GM12878 (cell line): ENCODE measurements at regions not wholly inside any gene's neighbourhood (a gene's known extent, or its start where the extent isn't known, plus 50 kb on each side); places are given as distances from the start of the nearest gene placed in this dataset.

ENCODE experiments used
- ATAC-seq: fragments of 200-7000 bp; cut with Tn5 transposase; 3 replicates; pipeline ENCODE4 v1.9.1; 2020; ENCODE audit warnings: mild to moderate bottlenecking, moderate library complexity
- BruUV-seq: library from RNA; stranded (reverse); fragments of 400-500 nt; replicated peaks from 2 replicates; lab custom pipeline; 2021; lab: Mats Ljungman, UMichigan
- CTCF ChIA-PET: fragments of 300-600 bp; sonication (Branson Sonifier 250); formaldehyde crosslinking; extraction: SDS; loops from one replicate; lab custom pipeline; 2021; ENCODE audit warnings: inconsistent platforms; lab: Yijun Ruan, JAX
- POLR2A ChIA-PET: fragments of 350-600 bp; formaldehyde crosslinking; extraction: SDS; loops from one replicate; lab custom pipeline; 2021; ENCODE audit warnings: inconsistent platforms; lab: Charles Lee
- RAD21 ChIA-PET: fragments of 300-600 bp; sonication (Branson Sonifier 250); formaldehyde crosslinking; loops from one replicate; lab custom pipeline; 2023; ENCODE audit warnings: antibody characterized with exemption; ENCODE audit not compliant: unreplicated experiment; lab: Charles Lee
- SMC1A ChIA-PET: fragments of 300-600 bp; sonication (Branson Sonifier 250); formaldehyde crosslinking; loops from one replicate; lab custom pipeline; 2023; ENCODE audit not compliant: unreplicated experiment, uncharacterized antibody; lab: Charles Lee
- DNase-seq: peaks from one replicate; pipeline ENCODE4 v3.0.0-alpha.2; 2011; ENCODE audit warnings: low read depth, low spot score
- FAIRE-seq: peaks from 3 replicates; lab custom pipeline; 2011; peaks lifted over from hg19 to GRCh38; lab: Jason Lieb, UNC
- H2AFZ ChIP-seq: 2 replicates; pipeline ENCODE4 v1.6.0; 2011; ENCODE audit warnings: low read depth, low read length, control low read depth; ENCODE audit not compliant: control insufficient read depth
- H3K27ac ChIP-seq: 2 replicates; pipeline ENCODE4 v1.5.1; 2011; ENCODE audit warnings: control low read depth; ENCODE audit not compliant: control insufficient read depth, insufficient read depth
- H3K27me3 ChIP-seq, 2 experiments: replicated peaks in 1 of 2; 2 replicates each; pipeline versions ENCODE4 v1.6.0 to v1.6.1; 2011; ENCODE audit warnings: low read length in 1 of 2; ENCODE audit not compliant: control insufficient read depth in 2 of 2, insufficient read depth in 2 of 2
- H3K36me3 ChIP-seq, 2 experiments: 2 replicates each; pipeline ENCODE4 v1.5.1; 2011; ENCODE audit warnings: low read length in 1 of 2; ENCODE audit not compliant: control insufficient read depth in 2 of 2, insufficient read depth in 2 of 2
- H3K4me1 ChIP-seq: 2 replicates; pipeline ENCODE4 v1.6.1; 2011; ENCODE audit warnings: mild to moderate bottlenecking, low read length, moderate library complexity, mixed read lengths; ENCODE audit not compliant: control insufficient read depth, insufficient read depth
- H3K4me2 ChIP-seq: 2 replicates; pipeline ENCODE4 v1.6.0; 2011; ENCODE audit warnings: control low read depth; ENCODE audit not compliant: control insufficient read depth, insufficient read depth
- H3K4me3 ChIP-seq: fragments of 200-600 bp; sonication (generic); 2 replicates; pipeline ENCODE4 v1.5.1; 2016
- H3K79me2 ChIP-seq: 2 replicates; pipeline ENCODE4 v1.6.0; 2011; ENCODE audit warnings: low read length; ENCODE audit not compliant: control insufficient read depth, insufficient read depth
- H3K9ac ChIP-seq: 2 replicates; pipeline ENCODE4 v1.8.0; 2011; ENCODE audit warnings: low read length, control low read depth, mixed read lengths; ENCODE audit not compliant: control insufficient read depth, insufficient read depth
- H3K9me3 ChIP-seq: replicated peaks from 3 replicates; pipeline ENCODE4 v1.5.1; 2011; ENCODE audit warnings: mild to moderate bottlenecking, low read length; ENCODE audit not compliant: control insufficient read depth, insufficient read depth
- H4K20me1 ChIP-seq: 2 replicates; pipeline ENCODE4 v1.6.0; 2011; ENCODE audit not compliant: control insufficient read depth, insufficient read depth
- CHD4 ChIP-seq: fragments of 200-600 bp; sonication (generic); IDR thresholded peaks from 2 replicates; pipeline ENCODE4 v1.6.1; 2016; ENCODE audit warnings: mild to moderate bottlenecking
- E2F4 ChIP-seq: IDR thresholded peaks from 2 replicates; pipeline ENCODE4 v1.6.1; 2012; ENCODE audit warnings: low read depth, low read length, improper control_type of control experiment
- HCFC1 ChIP-seq: fragments of 150-350 bp; IDR thresholded peaks from 2 replicates; pipeline ENCODE4 v1.6.1; 2014; ENCODE audit warnings: low read length
- HDGF ChIP-seq: fragments of 450-650 bp; IDR thresholded peaks from 2 replicates; pipeline ENCODE4 v1.6.1; 2016; ENCODE audit warnings: antibody characterized with exemption
- HSF1 ChIP-seq: fragments of 150-350 bp; IDR thresholded peaks from 2 replicates; pipeline ENCODE4 v1.6.1; 2014; ENCODE audit warnings: mild to moderate bottlenecking, low read depth, low read length
- LARP7 ChIP-seq: fragments of 450-650 bp; IDR thresholded peaks from 2 replicates; pipeline ENCODE4 v1.6.1; 2017; ENCODE audit warnings: mild to moderate bottlenecking
- MTA2 ChIP-seq: fragments of 450-650 bp; IDR thresholded peaks from 2 replicates; pipeline ENCODE4 v1.6.1; 2016; ENCODE audit warnings: low read depth, mild to moderate bottlenecking, moderate library complexity
- NBN ChIP-seq: fragments of 450-650 bp; IDR thresholded peaks from 2 replicates; pipeline ENCODE4 v1.6.1; 2016
- NR2C2 ChIP-seq: IDR thresholded peaks from 2 replicates; pipeline ENCODE4 v1.6.1; 2011; ENCODE audit warnings: borderline replicate concordance, low read depth; ENCODE audit not compliant: control insufficient read depth, insufficient read length
- RAD21 ChIP-seq: IDR thresholded peaks from 2 replicates; pipeline ENCODE4 v1.6.1; 2011; ENCODE audit warnings: mild to moderate bottlenecking, low read depth, low read length, moderate library complexity; ENCODE audit not compliant: insufficient read depth
- RAD51 ChIP-seq: fragments of 450-650 bp; IDR thresholded peaks from 2 replicates; pipeline ENCODE4 v1.6.1; 2016; ENCODE audit warnings: moderate library complexity, mild to moderate bottlenecking, inconsistent platforms
- RB1 ChIP-seq: fragments of 450-650 bp; formaldehyde crosslinking; IDR thresholded peaks from 2 replicates; pipeline ENCODE4 v1.6.1; 2017; ENCODE audit warnings: mild to moderate bottlenecking, borderline replicate concordance
- TAF1 ChIP-seq: IDR thresholded peaks from 2 replicates; pipeline ENCODE4 v1.6.1; 2011; ENCODE audit warnings: mild to moderate bottlenecking, low read depth, low read length, borderline replicate concordance
- TCF3 ChIP-seq: IDR thresholded peaks from 2 replicates; pipeline ENCODE4 v1.6.1; 2012; ENCODE audit warnings: low read depth, mild to moderate bottlenecking, low read length, borderline replicate concordance; ENCODE audit not compliant: insufficient read depth
- TCF7 ChIP-seq: IDR thresholded peaks from 2 replicates; pipeline ENCODE4 v1.6.1; 2014; ENCODE audit warnings: antibody characterized with exemption, borderline replicate concordance
- YY1 ChIP-seq: IDR thresholded peaks from 2 replicates; pipeline ENCODE4 v1.6.1; 2011; ENCODE audit warnings: low read depth, mild to moderate bottlenecking, low read length
- ZBTB40 ChIP-seq: fragments of 450-650 bp; IDR thresholded peaks from 2 replicates; pipeline ENCODE4 v1.6.1; 2016; ENCODE audit warnings: mild to moderate bottlenecking, moderate library complexity, borderline replicate concordance
- ZNF24 ChIP-seq: fragments of 450-650 bp; IDR thresholded peaks from 2 replicates; pipeline ENCODE4 v1.6.1; 2017; ENCODE audit warnings: antibody characterized with exemption, mild to moderate bottlenecking
- ZNF384 ChIP-seq: IDR thresholded peaks from 2 replicates; pipeline ENCODE4 v1.6.1; 2012; ENCODE audit warnings: low read depth, mild to moderate bottlenecking, low read length, improper control_type of control experiment, borderline replicate concordance
- ZSCAN29 ChIP-seq: fragments of 450-650 bp; IDR thresholded peaks from 2 replicates; pipeline ENCODE4 v1.6.1; 2017; ENCODE audit warnings: mild to moderate bottlenecking, moderate library complexity
- WGBS: methylation state at CpG from one replicate; pipeline ENCODE4 v1.1.6; 2016; ENCODE audit warnings: low lambda C conversion rate; ENCODE audit not compliant: insufficient replicate concordance, insufficient coverage; ENCODE audit errors: missing lambda C conversion rate; 5-methylcytosine and 5-hydroxymethylcytosine counted together
- in situ Hi-C: fragments of 300-500 bp; cut with MboI; formaldehyde crosslinking; loops from 9 replicates; pipeline ENCODE4 v1.14.3; 2018; ENCODE audit warnings: mixed read lengths
- intact Hi-C: fragments of 100-400 bp; cut with micrococcal nuclease; formaldehyde crosslinking; loops from one replicate; pipeline ENCODE4 v1.14.2; 2022; ENCODE audit not compliant: unreplicated experiment

- no peak for TF ChIP-seq RB1
- TF ChIP-seq ZSCAN29, result no peak
- TF ChIP-seq TAF1, result no peak
- no peak for TF ChIP-seq MTA2
- TF ChIP-seq NR2C2, result no peak
- TF ChIP-seq RAD51, result no peak
- TF ChIP-seq YY1, result no peak
- TF ChIP-seq RAD21, result no peak
- no peak for TF ChIP-seq HSF1
- TF ChIP-seq TCF7, result no peak
These were observed 193.3 kb downstream of the RBFOX3 start (continued) for GRCh38 chr17:79417476-79417988.

GRCh38 chr17:79415909-79416308 lies 194.9 kb downstream of the RBFOX3 start:
- H3K27me3 ChIP-seq, result peaks cover 0 to 3% of the 10 kb centered on the region in 2 experiments; a peak in 2 of 4 replicates
- H3K79me2 ChIP-seq, result no peaks in the 10 kb centered on the region
- DNase-seq (no peak), FAIRE-seq (no peak), ATAC-seq (no peak)
- H2AFZ ChIP-seq, result no peak overlapping the region
- WGBS, result 51% methylated on average over 9 of the region's 9 CpGs
- H3K4me3 ChIP-seq, result no peak overlapping the region
- no peak overlapping the region for H3K27ac ChIP-seq
- ChIA-PET RAD21 (no interaction called here), POLR2A (no interaction called here), SMC1A (no interaction called here), CTCF (interaction anchor here (1.6 kb wide), 1 partner anchor 15 kb away, joined by 4 read pairs; no protein-coding TSS in a partner anchor)
- no TSS peak for BruUV-seq
- intact Hi-C loops (no loop called here), in situ Hi-C loops (no loop called here)
- no peak overlapping the region for H3K4me2 ChIP-seq
- H3K9me3 ChIP-seq, result no peaks in the 10 kb centered on the region
- no peaks in the 10 kb centered on the region for H3K36me3 ChIP-seq
- no peaks in the 10 kb centered on the region for H4K20me1 ChIP-seq
- H3K9ac ChIP-seq, result no peak overlapping the region
- no peaks in the 10 kb centered on the region for H3K4me1 ChIP-seq
- TF ChIP-seq HCFC1 (no peak), HDGF (no peak), E2F4 (no peak), ZNF24 (no peak), NBN (no peak), CHD4 (no peak), ZBTB40 (no peak), ZSCAN29 (no peak), TCF3 (no peak), RAD51 (no peak), LARP7 (no peak), ZNF384 (no peak)
